Mesenchymal stem cell (in vitro differentiated cells and primary cell): ENCODE measurements at regions not wholly inside any gene's neighbourhood (a gene's known extent, or its start where the extent isn't known, plus 50 kb on each side); places are given as distances from the start of the nearest gene placed in this dataset.
"Not testable (repeated sequence)": the region's sequence is repeated elsewhere in the genome, so short reads cannot be mapped to it uniquely, and the experiment has no call there.

Experiments used
- DNase-seq: peaks from one replicate; pipeline ENCODE4 v3.0.0-alpha.2; 2013
- H2AFZ ChIP-seq: one replicate; pipeline ENCODE4 v1.6.1; 2013; ENCODE audit warnings: low read depth, mild to moderate bottlenecking, control low read depth, inconsistent platforms, low read length, moderate library complexity
- H2AK5ac ChIP-seq: 2 replicates; pipeline ENCODE4 v1.6.1; 2013; ENCODE audit warnings: low read length, moderate library complexity, mild to moderate bottlenecking, inconsistent platforms; ENCODE audit not compliant: severe bottlenecking
- H2BK120ac ChIP-seq: one replicate; pipeline ENCODE4 v1.6.1; 2013; ENCODE audit warnings: low read depth, mild to moderate bottlenecking, inconsistent platforms, low read length, moderate library complexity
- H2BK12ac ChIP-seq, 2 experiments: one replicate each; pipeline ENCODE4 v1.6.1; 2013; ENCODE audit warnings: inconsistent platforms in 2 of 2, low read length in 2 of 2, mild to moderate bottlenecking in 2 of 2, moderate library complexity in 2 of 2, control low read depth in 1 of 2
- H2BK15ac ChIP-seq: one replicate; pipeline ENCODE4 v1.6.1; 2013; ENCODE audit warnings: mild to moderate bottlenecking, low read depth, inconsistent platforms; ENCODE audit not compliant: poor library complexity, severe bottlenecking
- H2BK5ac ChIP-seq: 2 replicates; pipeline ENCODE4 v1.6.1; 2013; ENCODE audit warnings: low read depth, mild to moderate bottlenecking, low read length, control low read depth, inconsistent platforms; ENCODE audit not compliant: poor library complexity, severe bottlenecking
- H3K14ac ChIP-seq, 2 experiments: one replicate each; pipeline ENCODE4 v1.6.1; 2013; ENCODE audit warnings: inconsistent platforms in 2 of 2, low read length in 2 of 2, control low read depth in 1 of 2, mild to moderate bottlenecking in 1 of 2, moderate library complexity in 1 of 2
- H3K18ac ChIP-seq, 2 experiments: one replicate each; pipeline ENCODE4 v1.6.1; 2013; ENCODE audit warnings: inconsistent platforms in 2 of 2, low read length in 2 of 2, control low read depth in 1 of 2, low read depth in 1 of 2, mild to moderate bottlenecking in 1 of 2
- H3K23ac ChIP-seq, 2 experiments: one replicate each; pipeline ENCODE4 v1.6.1; 2013; ENCODE audit warnings: inconsistent platforms in 2 of 2, low read length in 2 of 2, mild to moderate bottlenecking in 2 of 2, moderate library complexity in 2 of 2, control low read depth in 1 of 2
- H3K27ac ChIP-seq: 2 replicates; pipeline ENCODE4 v1.5.1; 2013; ENCODE audit warnings: mild to moderate bottlenecking, moderate library complexity, low read length, control low read depth, inconsistent platforms; ENCODE audit not compliant: poor library complexity, severe bottlenecking
- H3K27me3 ChIP-seq, 2 experiments: 2 replicates each; pipeline versions ENCODE4 v1.6.1 to v1.7.0; 2013; ENCODE audit warnings: low read length in 2 of 2, mild to moderate bottlenecking in 2 of 2, moderate library complexity in 2 of 2, control low read depth in 1 of 2, inconsistent platforms in 1 of 2; ENCODE audit not compliant: control insufficient read depth in 1 of 2, insufficient read depth in 1 of 2
- H3K36me3 ChIP-seq, 2 experiments: 2 replicates each; pipeline versions ENCODE4 v1.6.1 to v1.7.0; 2013; ENCODE audit warnings: low read length in 2 of 2, control low read depth in 1 of 2, inconsistent platforms in 1 of 2, low read depth in 1 of 2, mild to moderate bottlenecking in 1 of 2; ENCODE audit not compliant: insufficient read depth in 2 of 2, control insufficient read depth in 1 of 2
- H3K4ac ChIP-seq, 2 experiments: one replicate each; pipeline ENCODE4 v1.6.1; 2013; ENCODE audit warnings: inconsistent platforms in 2 of 2, low read length in 2 of 2, mild to moderate bottlenecking in 2 of 2, moderate library complexity in 2 of 2, control low read depth in 1 of 2, low read depth in 1 of 2
- H3K4me1 ChIP-seq: 2 replicates; pipeline ENCODE4 v1.6.1; 2013; ENCODE audit warnings: low read depth, low read length, control low read depth; ENCODE audit not compliant: control insufficient read depth, insufficient read depth
- H3K4me2 ChIP-seq: 2 replicates; pipeline ENCODE4 v1.6.1; 2013; ENCODE audit warnings: low read length, mild to moderate bottlenecking, inconsistent platforms; ENCODE audit not compliant: poor library complexity, severe bottlenecking
- H3K4me3 ChIP-seq, 2 experiments: 2 replicates each; pipeline versions ENCODE4 v1.5.1 to v1.7.0; 2013; ENCODE audit warnings: low read length in 2 of 2, mild to moderate bottlenecking in 2 of 2, control low read depth in 1 of 2, low read depth in 1 of 2; ENCODE audit not compliant: insufficient read depth in 1 of 2
- H3K79me1 ChIP-seq: replicated peaks from 2 replicates; pipeline ENCODE4 v1.6.1; 2013; ENCODE audit warnings: mild to moderate bottlenecking, control low read depth, low read length, inconsistent platforms; ENCODE audit not compliant: poor library complexity, severe bottlenecking
- H3K9ac ChIP-seq: 2 replicates; pipeline ENCODE4 v1.7.0; 2013; ENCODE audit warnings: mild to moderate bottlenecking, low read length, moderate library complexity
- H3K9me3 ChIP-seq: 2 replicates; pipeline ENCODE4 v1.7.0; 2013; ENCODE audit warnings: mild to moderate bottlenecking, low read length; ENCODE audit not compliant: control insufficient read depth
- H4K8ac ChIP-seq: one replicate; pipeline ENCODE4 v1.6.1; 2013; ENCODE audit warnings: inconsistent platforms, mild to moderate bottlenecking, low read length, moderate library complexity
- H4K91ac ChIP-seq: one replicate; pipeline ENCODE4 v1.6.1; 2013; ENCODE audit warnings: mild to moderate bottlenecking, low read length, inconsistent platforms
- WGBS: methylation state at CpG from one replicate; pipeline ENCODE4 v1.1.7; 2013; ENCODE audit warnings: mixed read lengths; 5-methylcytosine and 5-hydroxymethylcytosine counted together

DNA sequence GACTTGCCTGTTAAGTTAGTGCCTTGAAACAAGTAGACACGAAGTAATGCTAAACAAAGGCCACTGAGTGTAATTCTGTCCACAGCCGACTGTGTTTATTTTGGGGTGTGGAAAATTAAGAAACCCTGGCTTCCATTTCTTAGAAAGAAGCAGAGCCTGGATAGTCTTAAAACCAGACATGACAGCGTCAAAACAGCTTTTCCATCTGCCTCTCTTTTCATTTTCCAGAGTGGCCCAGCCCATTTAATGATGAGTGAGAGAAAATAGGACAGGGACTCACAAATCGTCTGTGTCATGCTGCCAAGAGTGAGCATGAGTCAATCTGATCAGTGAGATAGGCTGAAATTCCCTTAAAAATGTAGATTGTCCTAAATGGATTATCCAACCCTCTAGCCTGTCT lies 485.9 kb downstream of the JRKL start:
- no peaks in the 10 kb centered on the region for H3K4me1 ChIP-seq
- no peak overlapping the region for H3K18ac ChIP-seq
- no peak overlapping the region for H3K23ac ChIP-seq
- no peak overlapping the region for H2BK12ac ChIP-seq
- no peaks in the 10 kb centered on the region for H3K27me3 ChIP-seq
- H4K91ac ChIP-seq: no peak overlapping the region
- no peaks in the 10 kb centered on the region for H3K79me1 ChIP-seq
- no peak overlapping the region for H2BK15ac ChIP-seq
- no peak overlapping the region for H3K4me3 ChIP-seq
- 69% methylated on average over 2 of the region's 4 CpGs for WGBS
- H2BK5ac ChIP-seq: no peak overlapping the region
- peak; percentile 1 for DNase-seq
- H3K14ac ChIP-seq: no peak overlapping the region
- H3K9ac ChIP-seq: no peak overlapping the region
- H2AK5ac ChIP-seq: no peak overlapping the region
- H3K4me2 ChIP-seq: no peak overlapping the region
- H2BK120ac ChIP-seq: no peak overlapping the region
- H3K9me3 ChIP-seq: no peaks in the 10 kb centered on the region
- H3K36me3 ChIP-seq: no peaks in the 10 kb centered on the region
- H3K4ac ChIP-seq: no peak overlapping the region
- H3K27ac ChIP-seq: no peak overlapping the region
- H2AFZ ChIP-seq: no peak overlapping the region
- H4K8ac ChIP-seq: no peak overlapping the region

DNA sequence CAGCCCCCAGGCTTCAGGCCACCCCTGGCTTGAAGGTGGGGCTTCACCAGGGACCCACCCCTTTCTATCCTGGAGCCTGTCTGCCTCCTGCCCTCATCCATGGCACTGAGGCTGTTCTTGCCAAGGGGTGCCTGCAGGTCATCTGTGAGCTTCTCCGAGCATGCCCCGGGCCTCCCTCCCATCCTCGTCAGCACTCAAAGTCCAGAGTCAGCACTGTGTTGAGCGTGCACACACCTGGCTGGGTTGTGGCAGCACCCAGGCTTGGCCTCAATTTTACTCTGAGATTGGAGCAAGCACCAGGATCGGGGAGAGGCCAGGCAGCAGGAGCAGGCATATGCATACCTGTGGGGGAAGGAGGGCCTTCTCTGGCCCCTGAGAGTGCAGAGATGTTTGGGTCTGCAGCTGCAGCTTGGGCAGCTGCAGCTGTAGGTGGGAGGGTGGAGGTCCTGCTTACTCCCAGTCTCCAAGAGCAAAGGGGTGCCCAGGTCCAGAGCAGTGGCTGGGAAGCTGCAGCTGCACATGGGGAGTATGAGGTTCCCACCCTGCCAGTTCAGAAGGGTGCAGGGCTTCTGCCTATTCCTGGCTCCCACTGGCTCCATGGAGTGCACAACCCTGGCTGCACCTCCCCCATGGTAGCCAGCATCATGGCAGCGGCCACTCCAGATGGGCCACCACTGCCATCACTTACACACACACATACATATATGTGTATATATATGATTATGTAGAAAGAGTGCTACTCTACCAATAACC lies 488.7 kb downstream of the JRKL start:
- DNase-seq: no peak
- Histone ChIP-seq H3K4ac (no peak overlapping the region), H3K4me2 (no peak overlapping the region), H2BK120ac (no peak overlapping the region), H3K14ac (no peak overlapping the region), H3K27ac (no peak overlapping the region), H4K8ac (no peak overlapping the region), H3K23ac (peak overlapping the region in 1 of 2 experiments; percentile 60), H3K4me1 (no peaks in the 10 kb centered on the region), H3K18ac (no peak overlapping the region), H2AFZ (no peak overlapping the region), H3K4me3 (no peak overlapping the region), H3K79me1 (no peaks in the 10 kb centered on the region), H3K9ac (no peak overlapping the region), H4K91ac (no peak overlapping the region), H2BK15ac (no peak overlapping the region), H2AK5ac (no peak overlapping the region), H3K9me3 (no peaks in the 10 kb centered on the region), H3K27me3 (no peaks in the 10 kb centered on the region), H2BK5ac (no peak overlapping the region), H2BK12ac (no peak overlapping the region), H3K36me3 (no peaks in the 10 kb centered on the region)
- WGBS: 90% methylated on average over 5 of the region's 6 CpGs

DNA sequence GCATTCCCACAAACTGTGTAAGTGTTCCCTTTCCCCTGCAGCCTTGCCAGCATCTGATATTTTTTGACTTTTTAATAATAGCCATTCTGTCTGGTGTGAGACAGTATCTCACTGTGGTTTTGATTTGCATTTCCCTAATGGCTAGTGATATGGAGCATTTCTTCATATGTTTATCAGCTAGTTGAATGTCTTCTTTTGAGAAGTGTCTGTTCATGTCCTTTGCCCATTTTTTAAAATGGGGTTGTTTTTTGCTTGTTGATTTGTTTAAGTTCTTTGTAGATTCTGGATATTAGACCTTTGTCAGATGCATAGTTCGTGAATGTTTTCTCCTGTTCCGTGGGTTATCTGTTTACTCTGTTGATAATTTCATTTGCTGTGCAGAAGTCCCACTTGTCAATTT lies 492.8 kb downstream of the JRKL start:
- not testable (repeated sequence) for H3K18ac ChIP-seq, H3K14ac ChIP-seq, DNase-seq, H2BK12ac ChIP-seq, H4K8ac ChIP-seq, H3K4me3 ChIP-seq, H3K27ac ChIP-seq, H3K79me1 ChIP-seq, H3K9me3 ChIP-seq, H3K4me2 ChIP-seq, H2BK120ac ChIP-seq, H3K23ac ChIP-seq, H3K36me3 ChIP-seq, H2AK5ac ChIP-seq, H2AFZ ChIP-seq, H3K9ac ChIP-seq, H3K4me1 ChIP-seq, H3K27me3 ChIP-seq, H3K4ac ChIP-seq, H2BK15ac ChIP-seq, H4K91ac ChIP-seq, H2BK5ac ChIP-seq
- 90% methylated on average over 2 of the region's 2 CpGs for WGBS

DNA sequence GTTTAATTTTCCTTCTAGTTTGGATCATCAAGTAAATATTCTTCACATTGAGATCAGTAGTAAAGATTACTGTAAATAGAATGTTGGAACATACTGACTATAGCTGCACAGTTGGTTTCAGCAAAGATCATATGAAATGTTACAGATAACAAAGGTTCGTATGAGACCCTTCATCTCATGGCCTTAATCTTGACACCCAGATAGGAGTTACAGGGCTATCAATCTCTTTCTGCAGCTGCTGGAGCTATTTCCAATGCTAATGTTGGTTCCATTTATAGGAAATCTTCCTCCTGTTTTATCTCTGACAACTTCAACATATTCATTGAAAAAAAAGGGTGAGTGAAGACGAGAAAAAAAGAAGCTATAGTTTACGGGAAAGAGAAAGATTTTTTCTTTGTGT lies 495.6 kb downstream of the JRKL start:
- no peak overlapping the region for H2AFZ ChIP-seq
- no peak for DNase-seq
- no peak overlapping the region for H3K4me2 ChIP-seq
- no peak overlapping the region for H2BK5ac ChIP-seq
- H3K27me3 ChIP-seq: no peaks in the 10 kb centered on the region
- H3K4ac ChIP-seq: no peak overlapping the region
- no peak overlapping the region for H3K18ac ChIP-seq
- no peaks in the 10 kb centered on the region for H3K36me3 ChIP-seq
- no peak overlapping the region for H4K91ac ChIP-seq
- no peak overlapping the region for H3K4me3 ChIP-seq
- no peak overlapping the region for H4K8ac ChIP-seq
- H3K23ac ChIP-seq: no peak overlapping the region
- H2BK12ac ChIP-seq: no peak overlapping the region
- H2BK120ac ChIP-seq: no peak overlapping the region
- WGBS: 60% methylated on average over 1 of the region's 3 CpGs
- no peak overlapping the region for H3K27ac ChIP-seq
- H3K79me1 ChIP-seq: no peaks in the 10 kb centered on the region
- no peak overlapping the region for H3K14ac ChIP-seq
- no peaks in the 10 kb centered on the region for H3K4me1 ChIP-seq
- H3K9me3 ChIP-seq: no peaks in the 10 kb centered on the region
- no peak overlapping the region for H2BK15ac ChIP-seq
- no peak overlapping the region for H3K9ac ChIP-seq
- no peak overlapping the region for H2AK5ac ChIP-seq
